SK-N-SH (cell line): ENCODE measurements at regions not wholly inside any gene's neighbourhood (a gene's known extent, or its start where the extent isn't known, plus 50 kb on each side); places are given as distances from the start of the nearest gene placed in this dataset.
A peak's percentile ranks its signal among the peaks of the same experiment; 100 is the strongest.

Experiments
- CTCF ChIA-PET: fragments of 300-600, 350-600 bp; formaldehyde crosslinking; extraction: SDS; loops from one replicate; lab custom pipeline; 2021; lab: Yijun Ruan, JAX
- POLR2A ChIA-PET: fragments of 350-600 bp; sonication (Branson Sonifier 250); formaldehyde crosslinking; extraction: SDS; loops from one replicate; lab custom pipeline; 2020; ENCODE audit warnings: antibody characterized with exemption, inconsistent platforms; lab: Yijun Ruan, JAX
- DNase-seq: peaks from one replicate; pipeline ENCODE4 v3.0.0; 2012
- H2AFZ ChIP-seq: fragments of 200-600 bp; sonication (generic); 2 replicates; pipeline ENCODE4 v1.8.1; 2016; ENCODE audit warnings: antibody characterized with exemption, mild to moderate bottlenecking, low read depth
- H3F3A ChIP-seq: fragments of 200-600 bp; sonication (generic); replicated peaks from 2 replicates; pipeline ENCODE3; 2016; ENCODE audit warnings: antibody characterized with exemption, mild to moderate bottlenecking; ENCODE audit not compliant: insufficient read depth
- H3K27ac ChIP-seq, 2 experiments: fragments of 200-500 bp in 1 of 2; fragments of 200-600 bp in 1 of 2; sonication (Bioruptor generic) in 1 of 2; sonication (generic), shearing (Covaris generic) in 1 of 2; 2 replicates each; pipeline versions ENCODE4 v1.5.1 to v1.6.1; 2014 to 2016; ENCODE audit warnings: low read depth in 2 of 2, inconsistent platforms in 1 of 2, low read length in 1 of 2, mild to moderate bottlenecking in 1 of 2, mixed read lengths in 1 of 2
- H3K27me3 ChIP-seq: fragments of 200-600 bp; sonication (generic), shearing (Covaris generic); 2 replicates; pipeline ENCODE4 v1.6.1; 2016; ENCODE audit warnings: mixed run types; ENCODE audit not compliant: insufficient read depth
- H3K36me3 ChIP-seq, 2 experiments: fragments of 200-500 bp in 1 of 2; fragments of 200-600 bp in 1 of 2; sonication (Bioruptor generic) in 1 of 2; sonication (generic) in 1 of 2; replicated peaks in 1 of 2; 2 replicates each; pipeline versions ENCODE3 to v1.5.1; 2014 to 2016; ENCODE audit warnings: low read length in 1 of 2, mild to moderate bottlenecking in 1 of 2; ENCODE audit not compliant: insufficient read depth in 2 of 2, control insufficient read depth in 1 of 2
- H3K4me1 ChIP-seq, 2 experiments: fragments of 200-500 bp in 1 of 2; fragments of 200-600 bp in 1 of 2; sonication (Bioruptor generic) in 1 of 2; sonication (generic), shearing (Covaris generic) in 1 of 2; 2 replicates each; pipeline versions ENCODE4 v1.5.1 to v1.6.1; 2014 to 2016; ENCODE audit warnings: low read depth in 1 of 2, low read length in 1 of 2, mixed run types in 1 of 2; ENCODE audit not compliant: insufficient read depth in 2 of 2, control insufficient read depth in 1 of 2
- H3K4me2 ChIP-seq: fragments of 200-600 bp; sonication (generic), shearing (Covaris generic); 2 replicates; pipeline ENCODE4 v1.6.1; 2017; ENCODE audit warnings: mixed run types
- H3K4me3 ChIP-seq, 2 experiments: fragments of 200-500 bp in 1 of 2; fragments of 200-600 bp in 1 of 2; sonication (Bioruptor generic) in 1 of 2; sonication (generic), shearing (Covaris generic) in 1 of 2; 2 replicates each; pipeline versions ENCODE4 v1.5.1 to v1.8.1; 2014 to 2016; ENCODE audit warnings: low read depth in 2 of 2, inconsistent platforms in 1 of 2, low read length in 1 of 2, mild to moderate bottlenecking in 1 of 2, mixed read lengths in 1 of 2, moderate library complexity in 1 of 2
- H3K79me2 ChIP-seq: fragments of 200-600 bp; sonication (generic); 2 replicates; pipeline ENCODE4 v1.8.1; 2017; ENCODE audit warnings: mild to moderate bottlenecking; ENCODE audit not compliant: insufficient read depth
- H3K9ac ChIP-seq: fragments of 200-600 bp; sonication (generic); 2 replicates; pipeline ENCODE4 v1.6.1; 2017; ENCODE audit warnings: mixed run types
- H3K9me2 ChIP-seq: fragments of 200-600 bp; sonication (generic); 2 replicates; pipeline ENCODE4 v1.6.1; 2017; ENCODE audit warnings: mixed run types
- H3K9me3 ChIP-seq: fragments of 200-600 bp; sonication (generic); 2 replicates; pipeline ENCODE4 v1.6.1; 2017; ENCODE audit warnings: mixed run types, mild to moderate bottlenecking, moderate library complexity
- H4K20me1 ChIP-seq: fragments of 200-600 bp; sonication (generic); 2 replicates; pipeline ENCODE4 v1.6.1; 2017; ENCODE audit warnings: mild to moderate bottlenecking, mixed run types; ENCODE audit not compliant: insufficient read depth
- ELF1 ChIP-seq: IDR thresholded peaks from 2 replicates; pipeline ENCODE4 v1.4.0; 2012
- EP300 ChIP-seq, 2 experiments: IDR thresholded peaks; 2 replicates each; pipeline versions ENCODE4 v1.4.0 to v1.6.1; 2012; ENCODE audit warnings: borderline replicate concordance in 1 of 2, low read depth in 1 of 2, low read length in 1 of 2
- EZH2phosphoT487 ChIP-seq: fragments of 200-600 bp; sonication (generic); IDR thresholded peaks from 2 replicates; pipeline ENCODE4 v1.6.1; 2017; ENCODE audit warnings: low read depth, mixed run types, mild to moderate bottlenecking, antibody characterized with exemption, moderate library complexity, borderline replicate concordance
- FOSL2 ChIP-seq: IDR thresholded peaks from 2 replicates; pipeline ENCODE4 v1.4.0; 2012; ENCODE audit warnings: low read depth, mild to moderate bottlenecking, moderate library complexity, borderline replicate concordance
- FOXM1 ChIP-seq: IDR thresholded peaks from 2 replicates; pipeline ENCODE4 v1.4.0; 2012; ENCODE audit warnings: low read depth, mild to moderate bottlenecking
- GABPA ChIP-seq: IDR thresholded peaks from 2 replicates; pipeline ENCODE4 v1.4.0; 2012; ENCODE audit warnings: low read depth, mild to moderate bottlenecking
- IRF3 ChIP-seq: fragments of 150-350 bp; IDR thresholded peaks from 2 replicates; pipeline ENCODE4 v1.6.1; 2016; ENCODE audit warnings: mild to moderate bottlenecking, low read depth, low read length
- JUND ChIP-seq: IDR thresholded peaks from 2 replicates; pipeline ENCODE4 v1.4.0; 2012
- MAX ChIP-seq: IDR thresholded peaks from 2 replicates; pipeline ENCODE4 v1.4.0; 2012; ENCODE audit warnings: low read depth
- MEF2A ChIP-seq: IDR thresholded peaks from 2 replicates; pipeline ENCODE4 v1.4.0; 2012; ENCODE audit warnings: low read depth, borderline replicate concordance
- MXI1 ChIP-seq: IDR thresholded peaks from 2 replicates; pipeline ENCODE4 v1.6.1; 2012; ENCODE audit warnings: mild to moderate bottlenecking, low read depth, low read length, improper control_type of control experiment
- NFIC ChIP-seq: IDR thresholded peaks from 2 replicates; pipeline ENCODE4 v1.4.0; 2012; ENCODE audit warnings: borderline replicate concordance
- NRF1 ChIP-seq: IDR thresholded peaks from 2 replicates; pipeline ENCODE4 v1.6.1; 2012; ENCODE audit warnings: low read depth, mild to moderate bottlenecking, low read length
- POLR2AphosphoS5 ChIP-seq: IDR thresholded peaks from 2 replicates; pipeline ENCODE4 v1.6.1; 2012; ENCODE audit warnings: low read depth, low read length
- REST ChIP-seq: IDR thresholded peaks from 2 replicates; pipeline ENCODE4 v1.6.1; 2012; ENCODE audit warnings: mild to moderate bottlenecking, low read depth, low read length, moderate library complexity
- SIN3A ChIP-seq: IDR thresholded peaks from 2 replicates; pipeline ENCODE4 v1.6.1; 2012; ENCODE audit warnings: low read depth, mild to moderate bottlenecking, low read length, moderate library complexity, borderline replicate concordance
- TAF1 ChIP-seq: IDR thresholded peaks from 2 replicates; pipeline ENCODE4 v1.6.1; 2012; ENCODE audit warnings: low read depth, mild to moderate bottlenecking, low read length, moderate library complexity, borderline replicate concordance
- TCF12 ChIP-seq: IDR thresholded peaks from 2 replicates; pipeline ENCODE4 v1.4.0; 2012
- USF1 ChIP-seq: IDR thresholded peaks from 2 replicates; pipeline ENCODE4 v1.4.0; 2012; ENCODE audit warnings: low read depth, borderline replicate concordance
- ZBTB33 ChIP-seq: IDR thresholded peaks from 2 replicates; pipeline ENCODE4 v1.4.0; 2012; ENCODE audit warnings: low read depth, borderline replicate concordance
- WGBS: methylation state at CpG from one replicate; pipeline ENCODE4 v1.1.6; 2017; ENCODE audit warnings: low lambda C conversion rate; 5-methylcytosine and 5-hydroxymethylcytosine counted together

- peak overlapping the region; percentile 45 for H3K4me2 ChIP-seq
- no peaks in the 10 kb centered on the region for H4K20me1 ChIP-seq
- no peaks in the 10 kb centered on the region for H3K9me3 ChIP-seq
- H3K9me2 ChIP-seq = no peaks in the 10 kb centered on the region
- H3K27me3 ChIP-seq = no peaks in the 10 kb centered on the region
- TF ChIP-seq REST = no peak
- no peak for TF ChIP-seq NFIC
- TF ChIP-seq MXI1 = no peak
- no peak for TF ChIP-seq USF1
- no peak for TF ChIP-seq MAX
- TF ChIP-seq ZBTB33 = no peak
- TF ChIP-seq TAF1 = no peak
- no peak for TF ChIP-seq IRF3
- no peak for TF ChIP-seq FOXM1
- no peak for TF ChIP-seq POLR2AphosphoS5
- TF ChIP-seq EZH2phosphoT487 = no peak
- TF ChIP-seq JUND = no peak
- TF ChIP-seq NRF1 = no peak
- no peak for TF ChIP-seq ELF1
- no peak for TF ChIP-seq EP300 (IDR thresholded peaks at IDR 0.05; ENCODE audit: borderline replicate concordance in 1 of 2, low read depth in 1 of 2, low read length in 1 of 2)
- no peak for TF ChIP-seq MEF2A
- no peak for TF ChIP-seq FOSL2
- TF ChIP-seq GABPA = no peak
- TF ChIP-seq SIN3A = no peak
- TF ChIP-seq TCF12 = no peak
- ChIA-PET POLR2A (no interaction called here), CTCF (interaction anchor here (0.6 to 0.7 kb wide), 2 partner anchors 107 to 129 kb away, joined by 3 read pairs; no protein-coding TSS in a partner anchor)
- peaks cover 3 to 19% of the 10 kb centered on the region in 2 experiments; a peak in 2 of 4 replicates for H3K4me1 ChIP-seq
- no peak overlapping the region; the same call in 1 of the 2 replicates for H2AFZ ChIP-seq
- H3K9ac ChIP-seq = no peak overlapping the region; the same call in 1 of the 2 replicates
- H3F3A ChIP-seq = peaks cover 16% of the 10 kb centered on the region
- H3K36me3 ChIP-seq = no peaks in the 10 kb centered on the region
- DNase-seq = no peak
- H3K4me3 ChIP-seq = no peak overlapping the region
- H3K79me2 ChIP-seq = no peaks in the 10 kb centered on the region
- H3K27ac ChIP-seq = peak overlapping the region in 1 of 2 experiments; percentile 74; a peak in 2 of 4 replicates
- WGBS = 40% methylated on average over 4 of the region's 4 CpGs
These were observed 806.6 kb downstream of the SQOR start for GRCh38 chr15:46441294-46442062.
